ENCODE measurements at regions not wholly inside any gene's neighbourhood (a gene's known extent, or its start where the extent isn't known, plus 50 kb on each side); places are given as distances from the start of the nearest gene placed in this dataset.
A peak's percentile ranks its signal among the peaks of the same experiment; 100 is the strongest.

GRCh38 chr16:54484700-54485099 lies 198.1 kb upstream of the IRX3 start:
- no peak for DNase-seq
- H3K4me3 ChIP-seq, result no peak overlapping the region
- no peak for TF ChIP-seq CTCF (IDR thresholded peaks at IDR 0.05; ENCODE audit: borderline replicate concordance)
- H3K4me1 ChIP-seq, result peaks cover 70% of the 10 kb centered on the region
- H3K27me3 ChIP-seq (ENCODE audit: low read depth), result no peaks in the 10 kb centered on the region
- H3K27ac ChIP-seq (replicated peaks), result peak overlapping the region; percentile 86
- intact Hi-C loops (cut with micrococcal nuclease), result no loop called here
- H3K36me3 ChIP-seq, result no peaks in the 10 kb centered on the region
- H3K9me3 ChIP-seq (replicated peaks), result no peaks in the 10 kb centered on the region

- no peaks in the 10 kb centered on the region for H3K27me3 ChIP-seq (ENCODE audit: low read depth)
- no peak for TF ChIP-seq CTCF (IDR thresholded peaks at IDR 0.05; ENCODE audit: borderline replicate concordance)
- H3K36me3 ChIP-seq, result no peaks in the 10 kb centered on the region
- no peak overlapping the region for H3K4me3 ChIP-seq
- H3K9me3 ChIP-seq (replicated peaks), result no peaks in the 10 kb centered on the region
- intact Hi-C loops (cut with micrococcal nuclease), result no loop called here
- peak overlapping the region; percentile 86 for H3K27ac ChIP-seq (replicated peaks)
- peak; percentile 27 for DNase-seq
- peaks cover 54% of the 10 kb centered on the region for H3K4me1 ChIP-seq
Observed at GRCh38 chr16:54482892-54483574, 196.4 kb upstream of the IRX3 start.

- Histone ChIP-seq H3K9me3 (replicated peaks) (no peaks in the 10 kb centered on the region), H3K4me3 (no peak overlapping the region), H3K27ac (replicated peaks) (no peak overlapping the region), H3K27me3 (ENCODE audit: low read depth) (no peaks in the 10 kb centered on the region), H3K36me3 (no peaks in the 10 kb centered on the region), H3K4me1 (peaks cover 28% of the 10 kb centered on the region)
- no peak for DNase-seq
- intact Hi-C loops (cut with micrococcal nuclease), result no loop called here
- TF ChIP-seq CTCF (IDR thresholded peaks at IDR 0.05; ENCODE audit: borderline replicate concordance), result no peak
Observed at GRCh38 chr16:54480429-54480828, 193.8 kb upstream of the IRX3 start.

- H3K36me3 ChIP-seq, result no peaks in the 10 kb centered on the region
- no peak for TF ChIP-seq CTCF (IDR thresholded peaks at IDR 0.05; ENCODE audit: borderline replicate concordance)
- intact Hi-C loops (cut with micrococcal nuclease), result no loop called here
Observed at GRCh38 chr16:54479546-54479945, 193.0 kb upstream of the IRX3 start.

GRCh38 chr16:54477714-54478113 lies 191.1 kb upstream of the IRX3 start:
- no peaks in the 10 kb centered on the region for H3K27me3 ChIP-seq (ENCODE audit: low read depth)
- H3K36me3 ChIP-seq, result no peaks in the 10 kb centered on the region
- TF ChIP-seq CTCF (IDR thresholded peaks at IDR 0.05; ENCODE audit: borderline replicate concordance), result no peak
- no peak overlapping the region for H3K4me3 ChIP-seq
- H3K4me1 ChIP-seq, result peaks cover 24% of the 10 kb centered on the region
- intact Hi-C loops (cut with micrococcal nuclease), result no loop called here
- DNase-seq, result no peak
- H3K9me3 ChIP-seq (replicated peaks), result no peaks in the 10 kb centered on the region
- peak overlapping the region; percentile 5 for H3K27ac ChIP-seq (replicated peaks)

More at GRCh38 chr16:54479546-54479945, 193.0 kb upstream of the IRX3 start:
- no peaks in the 10 kb centered on the region for H3K9me3 ChIP-seq (replicated peaks)
- H3K27ac ChIP-seq (replicated peaks), result no peak overlapping the region
- H3K4me3 ChIP-seq, result no peak overlapping the region
- H3K4me1 ChIP-seq, result peaks cover 22% of the 10 kb centered on the region
- no peak for DNase-seq
- H3K27me3 ChIP-seq (ENCODE audit: low read depth), result no peaks in the 10 kb centered on the region
